ENCODE measurements at regions not wholly inside any gene's neighbourhood (a gene's known extent, or its start where the extent isn't known, plus 50 kb on each side); places are given as distances from the start of the nearest gene placed in this dataset.

GRCh38 chr5:124261848-124262247 lies 484.6 kb downstream of the ZNF608 start:
- H2BK20ac ChIP-seq (ENCODE audit: low read length): peak overlapping the region; percentile 34; the same call in 1 of the 2 replicates
- no peaks in the 10 kb centered on the region; a peak in 1 of 4 replicates for H3K9me3 ChIP-seq (ENCODE audit: insufficient read depth in 2 of 2, low read depth in 1 of 2, low read length in 1 of 2)
- 55% methylated on average over 1 of the region's 1 CpG; no CpG with 5 or more reads in 1 of the 2 experiments for WGBS, 2 experiments (ENCODE audit: extremely low coverage in 1 of 2, insufficient coverage in 1 of 2, insufficient read length in 1 of 2, insufficient replicate concordance in 2 of 2, low coverage in 1 of 2, low lambda C conversion rate in 2 of 2, missing lambda C conversion rate in 1 of 2)
- 0 out of 8 replicates have a peak overlapping the region, but pooled peaks of 1 of the 4 experiments have one; percentile 16 for H3K4me3 ChIP-seq (ENCODE audit: extremely low read depth in 1 of 4, insufficient read depth in 2 of 4, low read depth in 3 of 4, low read length in 4 of 4)
- TF ChIP-seq E2F6 (IDR thresholded peaks at IDR 0.05) (no peak), SP2 (IDR thresholded peaks at IDR 0.05; ENCODE audit: low read length) (no peak), BACH1 (IDR thresholded peaks at IDR 0.05; ENCODE audit: low read length) (no peak), NANOG (IDR thresholded peaks at IDR 0.05; ENCODE audit: insufficient read depth, low read depth, low read length, poor library complexity, severe bottlenecking) (no peak)
- 0 out of 4 replicates have a peak overlapping the region, but pooled peaks of 1 of the 2 experiments have one; percentile 7 for H3K4me2 ChIP-seq (ENCODE audit: insufficient read depth in 1 of 2, low read depth in 2 of 2, low read length in 2 of 2)
- no peak overlapping the region for H3K56ac ChIP-seq (replicated peaks; ENCODE audit: insufficient read length, low read depth, low read length)
- no peaks in the 10 kb centered on the region for H3K36me3 ChIP-seq (ENCODE audit: control insufficient read depth in 2 of 4, insufficient read depth in 4 of 4, low read length in 3 of 4)
- H2BK15ac ChIP-seq (ENCODE audit: low read length): no peak overlapping the region
- no peak overlapping the region for H2AK5ac ChIP-seq (ENCODE audit: low read depth, low read length)
- no peak overlapping the region for H4K8ac ChIP-seq (ENCODE audit: extremely low read depth, insufficient read depth, low read length)
- no peaks in the 10 kb centered on the region for H4K20me1 ChIP-seq (replicated peaks in 1 of 2; ENCODE audit: control insufficient read depth in 1 of 2, insufficient read depth in 2 of 2, low read length in 2 of 2)
- H3K4ac ChIP-seq (replicated peaks; ENCODE audit: insufficient read length, low read depth, low read length): no peak overlapping the region
- DNase-seq (ENCODE audit: low read depth in 1 of 2, low spot score in 2 of 2) (no peak), FAIRE-seq (no peak)
- H3K79me2 ChIP-seq (ENCODE audit: control insufficient read depth in 1 of 2, insufficient read depth in 2 of 2, low read length in 2 of 2): no peaks in the 10 kb centered on the region
- H3K9ac ChIP-seq (replicated peaks in 1 of 4; ENCODE audit: extremely low read depth in 1 of 4, low read depth in 3 of 4, low read length in 3 of 4): no peak overlapping the region
- no peak overlapping the region for H2BK12ac ChIP-seq (ENCODE audit: low read depth, low read length)
- peak overlapping the region; percentile 1; the same call in 1 of the 2 replicates for H3K18ac ChIP-seq (ENCODE audit: extremely low read depth, low read length)
- H3K23me2 ChIP-seq (ENCODE audit: low read depth, low read length): no peaks in the 10 kb centered on the region
- no peak overlapping the region for H4K91ac ChIP-seq (replicated peaks; ENCODE audit: insufficient read length, low read length)
- ChIA-PET POLR2A (ENCODE audit: partially characterized antibody) (no interaction called here), CTCF (ENCODE audit: partially characterized antibody) (no interaction called here)
- H3K4me1 ChIP-seq (replicated peaks in 1 of 4; ENCODE audit: control insufficient read depth in 3 of 4, insufficient read depth in 4 of 4, low read length in 3 of 4): peaks cover 1 to 20% (median 17%) of the 10 kb centered on the region in 4 experiments; a peak in 5 of 7 replicates
- H4K5ac ChIP-seq (ENCODE audit: insufficient read length, low read depth, low read length): peak overlapping the region; percentile 34
- no peak overlapping the region for H3K14ac ChIP-seq (ENCODE audit: insufficient read length)
- no peak overlapping the region for H2BK120ac ChIP-seq (replicated peaks; ENCODE audit: low read depth, low read length)
- peak overlapping the region; percentile 76; the same call in 1 of the 2 replicates for H2BK5ac ChIP-seq (ENCODE audit: low read depth, low read length)
- no peak overlapping the region for H2AFZ ChIP-seq (ENCODE audit: low read length)
- H3K79me1 ChIP-seq (ENCODE audit: low read depth, low read length): no peaks in the 10 kb centered on the region
- H3K27me3 ChIP-seq (replicated peaks in 1 of 4; ENCODE audit: control insufficient read depth in 3 of 4, extremely low read depth in 1 of 4, insufficient read depth in 3 of 4, low read length in 3 of 4): no peaks in the 10 kb centered on the region
- H3K27ac ChIP-seq (ENCODE audit: low read depth, low read length): no peak overlapping the region
- no peak overlapping the region for H3K23ac ChIP-seq (ENCODE audit: insufficient read length)

Data from H1 (cell line).